ENCODE measurements at regions not wholly inside any gene's neighbourhood (a gene's known extent, or its start where the extent isn't known, plus 50 kb on each side); places are given as distances from the start of the nearest gene placed in this dataset.
"Not testable (repeated sequence)": the region's sequence is repeated elsewhere in the genome, so short reads cannot be mapped to it uniquely, and the experiment has no call there.

- no peak for DNase-seq (ENCODE audit: low spot score)
Measured at GRCh38 chr22:49413146-49413545, 414.5 kb downstream of the BRD1 start.

- DNase-seq (ENCODE audit: low spot score): no peak
Measured at GRCh38 chr22:49412236-49412635, 415.4 kb downstream of the BRD1 start.

- DNase-seq (ENCODE audit: low spot score): no peak
Measured at GRCh38 chr22:49411236-49411635, 416.4 kb downstream of the BRD1 start.

- no peak for DNase-seq (ENCODE audit: low spot score)
Measured at GRCh38 chr22:49408102-49408836, 419.4 kb downstream of the BRD1 start.

- DNase-seq (ENCODE audit: low spot score): no peak
Measured at GRCh38 chr22:49406879-49407587, 420.6 kb downstream of the BRD1 start.

- DNase-seq (ENCODE audit: low spot score): no peak
Measured at GRCh38 chr22:49406047-49406650, 421.5 kb downstream of the BRD1 start.

GRCh38 chr22:49405590-49405989 lies 422.1 kb downstream of the BRD1 start:
- no peak for DNase-seq (ENCODE audit: low spot score)

GRCh38 chr22:49404576-49405241 lies 423.0 kb downstream of the BRD1 start:
- DNase-seq (ENCODE audit: low spot score): no peak

- DNase-seq (ENCODE audit: low spot score): no peak
Measured at GRCh38 chr22:49404020-49404419, 423.7 kb downstream of the BRD1 start.

GRCh38 chr22:49403102-49403501 lies 424.6 kb downstream of the BRD1 start:
- no peak for DNase-seq (ENCODE audit: low spot score)

- no peak for DNase-seq (ENCODE audit: low spot score)
Measured at GRCh38 chr22:49402169-49402568, 425.5 kb downstream of the BRD1 start.

GRCh38 chr22:49400941-49401598 lies 426.6 kb downstream of the BRD1 start:
- DNase-seq (ENCODE audit: low spot score): no peak

GRCh38 chr22:49400136-49400940 lies 427.3 kb downstream of the BRD1 start:
- no peak for DNase-seq (ENCODE audit: low spot score)

GRCh38 chr22:49398646-49399045 lies 429.0 kb downstream of the BRD1 start:
- DNase-seq (ENCODE audit: low spot score): no peak

- no peak for DNase-seq (ENCODE audit: low spot score)
Measured at GRCh38 chr22:49398115-49398514, 429.6 kb downstream of the BRD1 start.

- no peak for DNase-seq (ENCODE audit: low spot score)
Measured at GRCh38 chr22:49396817-49397216, 430.9 kb downstream of the BRD1 start.

GRCh38 chr22:49395617-49396016 lies 432.1 kb downstream of the BRD1 start:
- DNase-seq (ENCODE audit: low spot score): no peak

GRCh38 chr22:49395062-49395461 lies 432.6 kb downstream of the BRD1 start:
- not testable (repeated sequence) for DNase-seq (ENCODE audit: low spot score)

GRCh38 chr22:49394116-49394785 lies 433.4 kb downstream of the BRD1 start:
- DNase-seq (ENCODE audit: low spot score): no peak

GRCh38 chr22:49393526-49393925 lies 434.1 kb downstream of the BRD1 start:
- no peak for DNase-seq (ENCODE audit: low spot score)
